ENCODE measurements at regions not wholly inside any gene's neighbourhood (a gene's known extent, or its start where the extent isn't known, plus 50 kb on each side); places are given as distances from the start of the nearest gene placed in this dataset.

DNA sequence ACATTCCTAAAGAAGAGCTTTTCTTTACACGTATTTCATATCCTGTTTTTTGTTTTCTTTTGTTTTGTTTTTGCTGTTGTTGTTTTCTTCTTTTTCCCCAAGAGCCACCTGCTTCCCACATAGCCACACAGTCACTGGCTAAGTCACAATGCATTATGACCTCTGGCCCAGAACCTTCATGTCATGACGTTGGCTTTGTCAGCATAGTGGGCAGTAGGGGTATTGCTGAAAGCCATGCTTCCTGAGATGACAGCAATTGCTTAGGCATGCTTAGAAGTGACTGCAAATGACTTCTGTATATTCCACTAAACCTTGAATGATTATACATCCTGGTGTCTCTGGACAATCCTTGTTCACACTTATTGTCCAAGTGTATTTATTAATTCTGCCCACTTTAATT, 375.8 kb downstream of the TAF11L14 start:
- TF ChIP-seq EZH2phosphoT487 (IDR thresholded peaks at IDR 0.05; ENCODE audit: borderline replicate concordance, low read length), result no peak
- TF ChIP-seq, protein P1, sequence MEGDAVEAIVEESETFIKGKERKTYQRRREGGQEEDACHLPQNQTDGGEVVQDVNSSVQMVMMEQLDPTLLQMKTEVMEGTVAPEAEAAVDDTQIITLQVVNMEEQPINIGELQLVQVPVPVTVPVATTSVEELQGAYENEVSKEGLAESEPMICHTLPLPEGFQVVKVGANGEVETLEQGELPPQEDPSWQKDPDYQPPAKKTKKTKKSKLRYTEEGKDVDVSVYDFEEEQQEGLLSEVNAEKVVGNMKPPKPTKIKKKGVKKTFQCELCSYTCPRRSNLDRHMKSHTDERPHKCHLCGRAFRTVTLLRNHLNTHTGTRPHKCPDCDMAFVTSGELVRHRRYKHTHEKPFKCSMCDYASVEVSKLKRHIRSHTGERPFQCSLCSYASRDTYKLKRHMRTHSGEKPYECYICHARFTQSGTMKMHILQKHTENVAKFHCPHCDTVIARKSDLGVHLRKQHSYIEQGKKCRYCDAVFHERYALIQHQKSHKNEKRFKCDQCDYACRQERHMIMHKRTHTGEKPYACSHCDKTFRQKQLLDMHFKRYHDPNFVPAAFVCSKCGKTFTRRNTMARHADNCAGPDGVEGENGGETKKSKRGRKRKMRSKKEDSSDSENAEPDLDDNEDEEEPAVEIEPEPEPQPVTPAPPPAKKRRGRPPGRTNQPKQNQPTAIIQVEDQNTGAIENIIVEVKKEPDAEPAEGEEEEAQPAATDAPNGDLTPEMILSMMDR (IDR thresholded peaks at IDR 0.05; ENCODE audit: low read depth, low read length, poor library complexity, severe bottlenecking), result no peak

DNA sequence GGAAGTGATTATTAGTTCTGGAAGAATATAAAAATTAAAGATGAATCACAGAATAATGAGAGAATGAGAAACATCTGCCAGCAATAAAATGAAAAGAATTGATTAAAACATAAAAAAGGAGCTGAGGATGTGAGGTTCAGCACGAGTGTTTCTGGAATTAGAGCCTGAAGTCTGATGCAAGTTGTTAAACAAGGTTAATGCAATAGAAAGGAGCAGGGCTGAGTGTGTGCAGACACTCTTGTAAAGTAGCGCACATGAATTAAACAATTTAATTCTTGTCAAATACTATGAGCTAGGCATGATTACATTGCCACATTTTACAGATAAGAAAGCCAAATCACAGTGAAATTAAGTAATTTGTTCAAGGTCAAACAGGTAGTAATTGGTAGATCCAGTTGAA, 384.2 kb downstream of the TAF11L14 start:
- H3K4me1 ChIP-seq (ENCODE audit: control insufficient read depth, low read length), result no peaks in the 10 kb centered on the region
- no peaks in the 10 kb centered on the region for H3F3A ChIP-seq (ENCODE audit: control insufficient read depth, insufficient read depth)
- no peak overlapping the region for H3K4me3 ChIP-seq (ENCODE audit: low read length)
- no peaks in the 10 kb centered on the region for H3K9me2 ChIP-seq (replicated peaks; ENCODE audit: control insufficient read depth, low read length)
- H3K27ac ChIP-seq (ENCODE audit: low read depth, low read length), result no peak overlapping the region
- H3K36me3 ChIP-seq (ENCODE audit: control insufficient read depth, low read length), result no peaks in the 10 kb centered on the region
- H3K27me3 ChIP-seq (ENCODE audit: control insufficient read depth, low read length), result no peaks in the 10 kb centered on the region
- no peak for TF ChIP-seq EZH2phosphoT487 (IDR thresholded peaks at IDR 0.05; ENCODE audit: borderline replicate concordance, low read length)
- TF ChIP-seq, protein P1 (IDR thresholded peaks at IDR 0.05; ENCODE audit: low read depth, low read length, poor library complexity, severe bottlenecking), result no peak
- H3K79me2 ChIP-seq (ENCODE audit: control insufficient read depth, low read length), result no peaks in the 10 kb centered on the region
- no peaks in the 10 kb centered on the region for H4K20me1 ChIP-seq (ENCODE audit: control insufficient read depth, insufficient read depth, low read depth, low read length)
- no peak overlapping the region for H3K4me2 ChIP-seq (ENCODE audit: low read length)
- no peaks in the 10 kb centered on the region for H3K9me3 ChIP-seq (ENCODE audit: control insufficient read depth, insufficient read depth, low read length)

More for the DNA sequence above, 375.8 kb downstream of the TAF11L14 start:
- Histone ChIP-seq H3K9me3 (ENCODE audit: control insufficient read depth, insufficient read depth, low read length) (no peaks in the 10 kb centered on the region), H3F3A (ENCODE audit: control insufficient read depth, insufficient read depth) (no peaks in the 10 kb centered on the region), H3K4me3 (ENCODE audit: low read length) (no peak overlapping the region), H3K36me3 (ENCODE audit: control insufficient read depth, low read length) (no peaks in the 10 kb centered on the region), H3K27ac (ENCODE audit: low read depth, low read length) (no peak overlapping the region), H3K79me2 (ENCODE audit: control insufficient read depth, low read length) (no peaks in the 10 kb centered on the region), H3K9me2 (replicated peaks; ENCODE audit: control insufficient read depth, low read length) (no peaks in the 10 kb centered on the region), H3K4me1 (ENCODE audit: control insufficient read depth, low read length) (no peaks in the 10 kb centered on the region), H3K27me3 (ENCODE audit: control insufficient read depth, low read length) (no peaks in the 10 kb centered on the region), H4K20me1 (ENCODE audit: control insufficient read depth, insufficient read depth, low read depth, low read length) (no peaks in the 10 kb centered on the region), H3K4me2 (ENCODE audit: low read length) (no peak overlapping the region)

DNA sequence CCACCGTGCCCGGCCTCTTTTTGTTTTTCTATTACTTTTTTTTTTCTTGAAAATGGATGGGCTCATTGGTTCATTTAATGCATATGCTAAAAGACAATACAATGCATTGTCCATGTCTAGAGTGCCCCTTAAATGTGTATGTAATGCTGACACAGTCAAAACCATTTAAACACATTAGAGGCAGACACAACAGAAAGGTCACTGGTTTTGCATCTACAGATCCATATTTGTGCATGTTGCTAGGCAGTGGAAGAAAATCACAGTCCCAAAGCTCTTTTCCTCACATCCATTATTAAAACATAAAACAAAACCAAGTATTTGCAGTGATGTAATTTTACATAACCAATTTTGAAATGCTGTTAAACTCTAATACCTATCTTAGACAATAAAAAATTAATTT, 389.0 kb downstream of the TAF11L14 start:
- H4K20me1 ChIP-seq (ENCODE audit: control insufficient read depth, insufficient read depth, low read depth, low read length), result no peaks in the 10 kb centered on the region
- H3F3A ChIP-seq (ENCODE audit: control insufficient read depth, insufficient read depth), result no peaks in the 10 kb centered on the region
- TF ChIP-seq EZH2phosphoT487 (IDR thresholded peaks at IDR 0.05; ENCODE audit: borderline replicate concordance, low read length), result no peak
- TF ChIP-seq, protein P1 (IDR thresholded peaks at IDR 0.05; ENCODE audit: low read depth, low read length, poor library complexity, severe bottlenecking), result no peak
- H3K9me3 ChIP-seq (ENCODE audit: control insufficient read depth, insufficient read depth, low read length), result no peaks in the 10 kb centered on the region
- no peaks in the 10 kb centered on the region for H3K27me3 ChIP-seq (ENCODE audit: control insufficient read depth, low read length)
- H3K4me3 ChIP-seq (ENCODE audit: low read length), result no peak overlapping the region
- H3K4me1 ChIP-seq (ENCODE audit: control insufficient read depth, low read length), result no peaks in the 10 kb centered on the region
- no peak overlapping the region for H3K27ac ChIP-seq (ENCODE audit: low read depth, low read length)
- H3K4me2 ChIP-seq (ENCODE audit: low read length), result no peak overlapping the region
- no peaks in the 10 kb centered on the region for H3K9me2 ChIP-seq (replicated peaks; ENCODE audit: control insufficient read depth, low read length)
- no peaks in the 10 kb centered on the region for H3K36me3 ChIP-seq (ENCODE audit: control insufficient read depth, low read length)
- H3K79me2 ChIP-seq (ENCODE audit: control insufficient read depth, low read length), result no peaks in the 10 kb centered on the region

DNA sequence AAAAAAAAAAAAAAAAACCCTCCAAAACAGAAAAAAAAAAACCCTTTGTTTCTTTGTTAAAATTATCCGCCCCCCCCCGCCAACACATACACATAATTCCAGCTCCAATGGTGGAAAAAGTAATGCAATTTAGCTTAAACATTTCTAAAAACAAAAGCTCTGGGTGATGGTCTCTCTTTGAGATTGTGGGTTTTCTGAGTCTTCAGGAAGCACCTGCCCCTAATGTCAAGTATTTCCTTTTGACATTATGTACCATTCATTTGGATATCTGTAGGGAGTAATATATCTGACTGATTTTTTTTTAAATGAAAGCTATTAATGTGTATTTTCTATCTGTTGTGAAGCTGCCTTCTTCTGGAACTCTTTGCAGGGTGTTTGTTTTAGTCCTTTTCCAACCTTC, 389.7 kb downstream of the TAF11L14 start:
- Histone ChIP-seq H4K20me1 (ENCODE audit: control insufficient read depth, insufficient read depth, low read depth, low read length) (no peaks in the 10 kb centered on the region), H3K9me2 (replicated peaks; ENCODE audit: control insufficient read depth, low read length) (no peaks in the 10 kb centered on the region), H3K4me1 (ENCODE audit: control insufficient read depth, low read length) (no peaks in the 10 kb centered on the region), H3K79me2 (ENCODE audit: control insufficient read depth, low read length) (no peaks in the 10 kb centered on the region), H3K4me2 (ENCODE audit: low read length) (no peak overlapping the region), H3K9me3 (ENCODE audit: control insufficient read depth, insufficient read depth, low read length) (no peaks in the 10 kb centered on the region), H3K4me3 (ENCODE audit: low read length) (no peak overlapping the region), H3K27me3 (ENCODE audit: control insufficient read depth, low read length) (no peaks in the 10 kb centered on the region), H3K27ac (ENCODE audit: low read depth, low read length) (no peak overlapping the region), H3K36me3 (ENCODE audit: control insufficient read depth, low read length) (no peaks in the 10 kb centered on the region), H3F3A (ENCODE audit: control insufficient read depth, insufficient read depth) (no peaks in the 10 kb centered on the region)
- TF ChIP-seq, protein P1 (IDR thresholded peaks at IDR 0.05; ENCODE audit: low read depth, low read length, poor library complexity, severe bottlenecking), result no peak
- no peak for TF ChIP-seq EZH2phosphoT487 (IDR thresholded peaks at IDR 0.05; ENCODE audit: borderline replicate concordance, low read length)
